ENCODE measurements at regions not wholly inside any gene's neighbourhood (a gene's known extent, or its start where the extent isn't known, plus 50 kb on each side); places are given as distances from the start of the nearest gene placed in this dataset.

- Histone ChIP-seq H3K27me3 (ENCODE audit: low read length) (no peaks in the 10 kb centered on the region), H3K79me2 (ENCODE audit: insufficient read depth, low read length) (no peaks in the 10 kb centered on the region), H3K9me2 (replicated peaks; ENCODE audit: insufficient read depth, low read length) (no peaks in the 10 kb centered on the region), H3K9ac (ENCODE audit: low read length) (no peak overlapping the region), H4K20me1 (ENCODE audit: low read depth, low read length) (no peaks in the 10 kb centered on the region), H3K9me3 (ENCODE audit: insufficient read depth, low read length) (no peaks in the 10 kb centered on the region), H3K27ac (ENCODE audit: low read depth, low read length) (no peak overlapping the region), H3K4me2 (ENCODE audit: low read depth, low read length, poor library complexity, severe bottlenecking) (no peak overlapping the region), H2AFZ (ENCODE audit: low read depth, low read length, severe bottlenecking) (no peak overlapping the region), H3K4me3 (ENCODE audit: insufficient read depth, low read length, poor library complexity, severe bottlenecking) (no peak overlapping the region), H3F3A (ENCODE audit: insufficient read depth) (no peaks in the 10 kb centered on the region), H3K36me3 (ENCODE audit: low read length) (no peaks in the 10 kb centered on the region)
- no peak for TF ChIP-seq EZH2phosphoT487 (conservative IDR thresholded peaks at IDR 0.05; ENCODE audit: low read length)
- TF ChIP-seq CTCF (IDR thresholded peaks at IDR 0.05; ENCODE audit: insufficient read depth, low read length, poor library complexity, severe bottlenecking) = no peak
Observed at GRCh38 chr12:127750076-127750840, 516.7 kb upstream of the TMEM132C start.

DNA sequence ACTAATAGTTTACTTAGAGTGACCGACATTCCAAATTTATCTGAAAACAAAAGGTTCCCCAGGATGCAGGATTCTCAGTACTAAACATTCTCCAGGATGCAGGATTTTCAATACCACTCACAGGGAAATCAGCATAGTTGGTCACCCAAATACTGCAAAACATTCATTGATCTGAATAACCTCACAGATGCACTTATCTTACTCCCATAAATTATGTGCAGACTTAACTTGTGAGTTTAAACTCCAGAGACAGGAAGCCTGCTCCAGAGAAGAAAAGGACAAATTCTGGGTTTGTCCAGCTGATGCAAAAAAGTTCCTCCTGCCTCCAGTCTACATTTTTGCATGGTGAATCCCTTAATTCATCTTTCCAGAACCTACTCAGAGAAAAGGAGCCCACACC is 514.2 kb upstream of the TMEM132C start:
- no peaks in the 10 kb centered on the region for H3F3A ChIP-seq (ENCODE audit: insufficient read depth)
- no peak overlapping the region for H3K4me3 ChIP-seq (ENCODE audit: insufficient read depth, low read length, poor library complexity, severe bottlenecking)
- H2AFZ ChIP-seq (ENCODE audit: low read depth, low read length, severe bottlenecking) = no peak overlapping the region
- no peaks in the 10 kb centered on the region for H3K9me2 ChIP-seq (replicated peaks; ENCODE audit: insufficient read depth, low read length)
- no peaks in the 10 kb centered on the region for H4K20me1 ChIP-seq (ENCODE audit: low read depth, low read length)
- no peaks in the 10 kb centered on the region for H3K27me3 ChIP-seq (ENCODE audit: low read length)
- no peak overlapping the region for H3K9ac ChIP-seq (ENCODE audit: low read length)
- no peak overlapping the region for H3K27ac ChIP-seq (ENCODE audit: low read depth, low read length)
- H3K4me2 ChIP-seq (ENCODE audit: low read depth, low read length, poor library complexity, severe bottlenecking) = no peak overlapping the region
- no peaks in the 10 kb centered on the region for H3K36me3 ChIP-seq (ENCODE audit: low read length)
- no peak for TF ChIP-seq EZH2phosphoT487 (conservative IDR thresholded peaks at IDR 0.05; ENCODE audit: low read length)
- no peak for TF ChIP-seq CTCF (IDR thresholded peaks at IDR 0.05; ENCODE audit: insufficient read depth, low read length, poor library complexity, severe bottlenecking)
- no peaks in the 10 kb centered on the region for H3K9me3 ChIP-seq (ENCODE audit: insufficient read depth, low read length)
- no peaks in the 10 kb centered on the region for H3K79me2 ChIP-seq (ENCODE audit: insufficient read depth, low read length)

- Histone ChIP-seq H3K9me2 (replicated peaks; ENCODE audit: insufficient read depth, low read length) (no peaks in the 10 kb centered on the region), H3F3A (ENCODE audit: insufficient read depth) (no peaks in the 10 kb centered on the region), H3K4me3 (ENCODE audit: insufficient read depth, low read length, poor library complexity, severe bottlenecking) (no peak overlapping the region), H3K4me2 (ENCODE audit: low read depth, low read length, poor library complexity, severe bottlenecking) (no peak overlapping the region), H3K9ac (ENCODE audit: low read length) (no peak overlapping the region), H3K36me3 (ENCODE audit: low read length) (no peaks in the 10 kb centered on the region), H3K9me3 (ENCODE audit: insufficient read depth, low read length) (no peaks in the 10 kb centered on the region; the same call in 1 of the 2 replicates), H4K20me1 (ENCODE audit: low read depth, low read length) (no peaks in the 10 kb centered on the region), H3K27ac (ENCODE audit: low read depth, low read length) (no peak overlapping the region), H2AFZ (ENCODE audit: low read depth, low read length, severe bottlenecking) (no peak overlapping the region), H3K79me2 (ENCODE audit: insufficient read depth, low read length) (no peaks in the 10 kb centered on the region), H3K27me3 (ENCODE audit: low read length) (no peaks in the 10 kb centered on the region)
- TF ChIP-seq EZH2phosphoT487 (conservative IDR thresholded peaks at IDR 0.05; ENCODE audit: low read length) (no peak), CTCF (IDR thresholded peaks at IDR 0.05; ENCODE audit: insufficient read depth, low read length, poor library complexity, severe bottlenecking) (no peak)
Observed at GRCh38 chr12:127760357-127760756, 506.6 kb upstream of the TMEM132C start.
